ENCODE measurements at regions not wholly inside any gene's neighbourhood (a gene's known extent, or its start where the extent isn't known, plus 50 kb on each side); places are given as distances from the start of the nearest gene placed in this dataset.

DNA sequence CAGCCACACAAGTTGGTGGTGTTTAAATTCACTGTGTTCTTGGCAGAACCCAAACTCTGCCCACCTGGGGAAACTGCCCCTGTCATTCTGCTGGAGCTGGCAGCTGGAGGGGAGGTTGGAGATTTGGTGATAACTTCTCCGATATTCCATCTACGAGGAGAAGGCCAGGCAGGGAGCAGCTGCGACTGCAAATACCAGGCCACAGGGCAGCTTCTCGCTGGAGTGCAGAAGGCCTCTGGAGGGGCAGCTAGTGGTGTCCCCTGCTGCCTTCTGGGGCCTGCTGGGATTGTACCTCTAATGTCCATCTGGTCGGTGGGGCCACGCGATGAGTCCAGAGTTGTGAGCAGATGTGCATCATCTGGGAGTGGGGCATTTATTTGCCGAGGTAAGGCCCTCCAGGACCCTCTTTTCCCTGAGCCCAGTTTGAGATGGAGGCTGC lies 98.9 kb downstream of the ACKR3 start:
- Histone ChIP-seq H3K4me3 (no peak overlapping the region), H3K27ac (no peak overlapping the region)

DNA sequence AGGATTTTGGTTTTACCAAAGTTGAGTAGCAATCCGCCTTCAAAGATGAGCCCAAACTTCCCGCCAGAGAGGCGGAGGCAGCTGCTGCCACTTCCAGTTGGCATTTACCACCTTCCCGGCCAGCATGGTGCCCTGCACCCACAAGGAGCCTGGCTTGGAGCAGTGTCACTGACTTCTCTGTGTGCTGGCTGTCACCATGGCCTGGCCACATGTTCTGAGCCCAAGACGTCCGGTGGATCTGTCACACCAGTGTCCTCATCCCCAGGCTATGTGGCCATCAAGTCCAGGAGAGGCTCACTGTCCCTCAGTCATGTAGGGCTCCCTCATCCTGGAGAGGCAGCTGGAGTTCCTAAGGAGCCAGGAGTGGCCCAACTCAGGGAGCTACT lies 100.6 kb downstream of the ACKR3 start:
- Histone ChIP-seq H3K27ac (no peak overlapping the region), H3K4me3 (no peak overlapping the region)

DNA sequence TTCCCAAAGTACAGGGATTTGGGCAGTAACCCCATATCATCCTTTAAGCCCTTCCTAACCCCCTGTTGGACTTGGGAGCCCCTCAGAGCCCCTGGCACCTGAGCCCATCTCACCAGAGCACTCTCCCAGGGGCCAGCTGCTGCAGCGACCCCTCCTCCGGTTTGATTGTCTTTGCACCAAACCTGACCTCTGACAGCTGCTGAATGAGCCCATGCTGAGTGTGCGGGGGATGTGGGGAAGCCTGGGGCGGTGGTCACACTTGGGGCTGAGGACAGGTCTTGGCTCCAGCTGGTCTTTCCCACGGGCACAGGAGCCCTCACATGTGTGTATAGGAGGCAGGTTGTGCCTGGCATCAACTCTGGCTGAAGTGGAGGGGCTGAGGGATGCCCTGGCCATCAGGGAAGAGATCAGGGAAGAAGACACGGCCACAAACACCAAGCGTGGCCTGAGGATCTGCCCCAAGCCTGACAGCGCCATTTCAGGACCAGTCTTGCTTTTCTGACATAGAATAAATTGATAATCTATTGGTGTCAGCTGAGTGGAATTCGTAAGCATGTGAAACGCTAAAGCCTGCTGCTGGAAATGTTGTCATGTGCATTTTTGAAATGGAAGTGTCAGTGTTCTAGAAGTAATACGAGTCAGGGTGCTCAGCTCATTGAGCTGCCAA lies 102.4 kb downstream of the ACKR3 start:
- H3K27ac ChIP-seq, result no peak overlapping the region
- no peak overlapping the region for H3K4me3 ChIP-seq

- no peak overlapping the region for H3K27ac ChIP-seq
- H3K4me3 ChIP-seq, result no peak overlapping the region
Observed at GRCh38 chr2:236672606-236673005, 103.0 kb downstream of the ACKR3 start.

GRCh38 chr2:236673126-236673822 lies 103.6 kb downstream of the ACKR3 start:
- Histone ChIP-seq H3K27ac (no peak overlapping the region), H3K4me3 (no peak overlapping the region)

DNA sequence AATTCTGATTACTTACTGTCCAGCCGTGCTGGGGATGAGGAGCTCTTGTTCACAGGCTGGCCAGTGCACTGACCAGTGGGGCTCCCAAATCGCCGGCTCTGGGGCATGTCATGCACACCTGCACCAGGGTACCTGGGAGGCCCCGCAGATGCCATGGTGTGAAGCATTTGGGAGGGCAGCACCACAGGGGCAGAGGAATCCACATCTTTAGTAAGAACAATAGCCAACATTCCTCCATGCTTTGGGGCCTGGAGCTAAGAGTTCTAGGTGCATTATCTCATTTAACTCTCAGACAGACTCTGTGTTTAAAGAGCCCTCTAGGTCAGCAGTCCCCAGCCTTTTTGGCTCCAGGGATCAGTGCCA lies 104.2 kb downstream of the ACKR3 start:
- Histone ChIP-seq H3K27ac (peak overlapping the region in 1 of 21 experiments; percentile 24), H3K4me3 (no peak overlapping the region)

- H3K27ac ChIP-seq, result peak overlapping the region in 1 of 21 experiments; percentile 24
Observed at GRCh38 chr2:236674238-236674637, 104.6 kb downstream of the ACKR3 start.

DNA sequence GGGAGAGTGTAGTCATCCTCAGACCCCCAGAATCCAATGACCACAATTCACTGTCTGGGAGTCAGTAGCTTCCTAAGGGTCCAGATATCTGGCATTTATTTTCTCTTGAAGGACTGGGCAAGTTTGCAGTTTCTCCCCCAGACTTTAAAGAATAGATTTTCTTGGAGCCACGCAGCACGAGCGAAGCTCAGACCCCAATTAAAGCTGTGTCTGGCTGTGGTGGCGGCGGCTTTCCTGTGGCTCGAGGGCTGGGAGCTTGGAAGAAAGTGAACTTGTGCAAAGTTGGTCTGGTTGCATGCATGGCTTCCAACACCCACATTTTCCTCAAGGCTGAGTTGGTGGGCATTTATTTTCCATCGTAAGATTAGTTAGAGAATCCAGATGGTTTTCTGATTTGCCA lies 105.0 kb downstream of the ACKR3 start:
- no peak overlapping the region for H3K27ac ChIP-seq
- no peak overlapping the region for H3K4me3 ChIP-seq

More at GRCh38 chr2:236674238-236674637, 104.6 kb downstream of the ACKR3 start:
- no peak overlapping the region for H3K4me3 ChIP-seq

DNA sequence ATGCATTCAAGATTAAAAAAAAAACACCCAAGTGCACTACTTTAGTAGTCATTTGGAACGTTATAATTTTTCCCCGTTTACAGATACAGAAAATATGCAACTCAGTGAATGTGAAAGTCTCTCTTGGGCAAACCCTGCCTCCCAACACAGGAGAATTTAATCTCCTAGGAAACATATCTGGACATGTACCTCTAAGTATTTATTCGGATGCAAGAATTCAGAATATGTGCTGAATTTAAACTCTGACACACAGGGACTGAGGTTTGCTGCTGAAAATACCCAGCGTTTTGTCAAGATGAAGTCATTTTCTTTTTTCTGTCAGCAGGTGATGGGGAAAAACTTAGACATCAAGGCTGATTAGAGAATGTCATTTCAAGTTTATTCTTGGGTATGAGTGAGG lies 105.4 kb downstream of the ACKR3 start:
- no peak overlapping the region for H3K27ac ChIP-seq
- no peak overlapping the region for H3K4me3 ChIP-seq

DNA sequence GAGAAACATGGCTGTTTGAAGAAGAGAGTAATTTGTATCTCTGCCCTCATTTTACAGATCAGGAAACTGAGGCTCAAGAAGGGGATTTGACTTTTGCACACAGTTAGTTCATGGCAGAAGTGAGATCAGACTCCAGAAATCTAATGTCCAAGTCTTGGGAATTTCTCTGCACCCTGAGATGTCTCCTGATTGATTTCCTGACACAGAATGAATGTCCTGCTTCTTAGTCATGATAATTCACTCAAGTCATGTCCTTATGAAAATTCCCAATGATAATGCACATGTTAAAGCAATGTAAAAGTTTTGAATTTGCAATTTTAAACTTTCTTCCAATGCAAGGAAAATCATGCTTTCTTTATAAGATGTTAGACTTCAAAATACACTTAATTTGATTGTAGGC lies 105.9 kb downstream of the ACKR3 start:
- no peak overlapping the region for H3K4me3 ChIP-seq
- H3K27ac ChIP-seq, result peak overlapping the region in 1 of 21 experiments; percentile 17

DNA sequence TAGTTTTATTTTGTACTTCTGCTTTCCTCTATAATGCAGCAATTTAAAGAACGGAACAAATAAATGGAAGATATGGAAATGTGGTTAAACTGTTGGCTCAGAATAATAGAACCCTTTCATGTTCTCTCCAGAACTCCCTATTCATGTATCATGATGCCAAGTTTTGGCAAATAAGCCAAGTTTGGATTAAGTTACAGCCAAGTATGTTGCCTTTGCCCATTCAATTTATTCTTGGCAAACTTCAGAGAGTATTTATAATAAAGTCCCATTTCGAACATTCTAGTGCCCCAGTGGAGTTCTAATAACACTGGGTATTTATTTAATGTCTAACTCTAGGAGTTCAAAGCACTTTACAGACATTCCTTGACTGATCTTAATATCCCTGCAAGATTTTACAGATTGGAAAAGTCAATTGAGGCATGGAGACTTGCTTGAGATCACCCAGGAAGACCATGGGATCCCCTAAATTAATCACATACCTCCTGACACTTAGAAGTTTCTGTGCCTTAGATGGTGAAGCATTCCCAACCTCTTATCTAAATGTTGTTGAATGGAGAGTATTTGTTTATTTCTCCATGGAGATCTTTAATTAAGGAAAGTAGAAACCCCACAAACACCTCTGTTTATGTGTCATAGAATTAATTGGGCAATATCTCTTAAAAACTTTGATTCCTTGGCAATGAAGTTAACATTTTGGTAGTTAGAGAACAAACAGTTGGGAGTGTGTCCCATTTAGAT lies 106.7 kb downstream of the ACKR3 start:
- Histone ChIP-seq H3K4me3 (no peak overlapping the region), H3K27ac (peak overlapping the region in 1 of 21 experiments; percentile 17)

DNA sequence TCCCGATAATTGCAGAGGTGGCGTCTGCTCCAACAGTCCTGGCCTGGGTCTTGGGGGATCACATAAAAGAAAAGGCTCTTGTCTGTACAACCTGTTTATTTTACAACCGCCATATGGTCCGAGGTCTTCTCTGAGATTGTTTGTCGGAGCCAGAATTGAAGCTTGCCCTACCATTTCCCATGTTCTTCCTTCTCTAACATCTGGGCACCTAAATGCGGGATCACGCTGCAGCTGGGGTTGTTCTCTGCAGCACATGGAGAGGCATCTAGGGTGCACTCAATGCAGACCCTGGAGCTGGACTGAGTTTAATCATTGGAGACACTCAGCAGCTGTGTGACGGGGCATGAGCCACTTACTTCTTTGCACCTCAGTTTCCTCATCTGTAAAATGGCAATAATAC lies 107.7 kb downstream of the ACKR3 start:
- Histone ChIP-seq H3K4me3 (no peak overlapping the region), H3K27ac (peak overlapping the region in 1 of 21 experiments; percentile 2)

DNA sequence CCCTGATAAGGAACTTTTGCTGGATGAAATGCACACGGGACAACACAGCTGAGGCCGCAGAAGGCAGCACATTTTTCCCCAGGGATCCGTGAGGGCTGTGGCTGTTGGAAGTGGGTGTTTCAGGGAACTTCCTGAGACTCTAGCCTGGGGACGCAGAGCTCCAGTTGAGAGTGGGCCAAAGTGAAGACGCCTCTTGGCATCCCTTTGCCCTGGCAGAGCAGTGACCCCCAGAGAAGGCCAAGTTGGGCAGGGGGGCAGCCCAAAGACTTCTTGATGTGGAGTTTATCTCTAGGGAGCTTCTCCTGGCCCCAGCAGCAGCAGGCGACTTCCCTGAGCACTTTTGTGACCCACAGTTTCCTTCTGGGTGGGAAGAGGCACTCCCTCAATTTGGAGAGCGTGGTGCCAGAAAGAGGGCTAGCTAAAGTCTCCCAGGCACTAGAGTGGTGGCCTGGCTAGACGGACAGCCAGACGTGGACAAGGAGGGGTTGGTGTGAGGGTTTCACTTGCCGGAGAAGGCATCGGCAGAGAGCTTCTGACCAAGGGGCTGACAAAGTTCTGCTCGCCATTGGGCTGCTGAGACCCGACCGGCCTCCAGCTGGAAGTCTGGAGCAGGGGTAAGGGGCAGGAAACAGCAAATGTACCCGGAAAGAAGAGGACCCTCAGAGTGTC lies 108.8 kb downstream of the ACKR3 start:
- Histone ChIP-seq H3K27ac (peak overlapping the region in 2 of 21 experiments; percentile 15 to 25), H3K4me3 (no peak overlapping the region)

- H3K4me3 ChIP-seq, result no peak overlapping the region
- peak overlapping the region in 2 of 21 experiments; percentile 8 to 32 for H3K27ac ChIP-seq
Observed at GRCh38 chr2:236679884-236680860, 110.5 kb downstream of the ACKR3 start.

DNA sequence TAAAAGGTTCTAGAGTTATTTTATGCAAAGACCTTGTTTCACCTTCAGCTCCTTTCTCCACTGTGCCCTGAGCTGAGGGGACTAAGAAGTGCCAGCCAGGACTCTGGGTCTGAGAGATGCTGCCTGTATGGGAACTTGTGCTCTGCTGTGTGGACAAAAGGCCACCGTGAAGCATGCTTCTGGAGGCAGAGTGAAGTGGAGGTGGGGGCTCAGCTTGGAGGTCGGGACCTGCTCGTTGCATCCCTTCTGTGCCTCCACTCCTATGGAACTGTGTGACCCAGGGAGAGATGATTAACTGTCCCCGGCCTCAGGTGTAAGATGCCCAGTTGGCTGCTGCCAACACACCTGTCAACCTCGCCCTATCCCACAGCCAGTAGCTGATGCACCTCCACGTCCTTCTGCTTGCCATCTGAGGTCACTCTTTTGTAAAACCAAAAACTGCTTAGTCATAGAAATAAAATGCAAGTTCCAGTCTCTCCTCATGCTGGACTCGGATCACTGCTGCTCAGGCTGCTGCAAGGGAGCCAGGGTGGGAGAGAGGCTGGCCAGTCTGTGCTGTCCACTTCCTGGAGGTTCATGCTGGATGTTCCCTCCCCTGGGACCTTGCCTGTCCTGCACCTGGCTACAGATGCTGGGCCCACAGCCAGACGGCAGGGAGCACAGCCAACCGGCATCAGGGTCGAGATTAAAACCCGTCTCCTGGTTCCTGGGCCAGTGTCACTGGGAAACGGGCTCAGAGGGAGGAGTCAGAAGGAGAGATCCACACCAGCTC lies 113.2 kb downstream of the ACKR3 start:
- no peak overlapping the region for H3K27ac ChIP-seq

GRCh38 chr2:236684504-236685256 lies 115.1 kb downstream of the ACKR3 start:
- H3K27ac ChIP-seq, result no peak overlapping the region
- H3K4me3 ChIP-seq, result no peak overlapping the region

More for the DNA sequence above, 113.2 kb downstream of the ACKR3 start:
- no peak overlapping the region for H3K4me3 ChIP-seq

- Histone ChIP-seq H3K27ac (no peak overlapping the region), H3K4me3 (no peak overlapping the region)
Observed at GRCh38 chr2:236685361-236685760, 115.7 kb downstream of the ACKR3 start.

All from skin epidermis (tissue), 12 donors.